ENCODE measurements at regions not wholly inside any gene's neighbourhood (a gene's known extent, or its start where the extent isn't known, plus 50 kb on each side); places are given as distances from the start of the nearest gene placed in this dataset.

- Histone ChIP-seq H3K9me3 (ENCODE audit: control insufficient read depth, insufficient read depth, low read depth, low read length) (no peaks in the 10 kb centered on the region), H3K27ac (ENCODE audit: extremely low read depth, low read depth, low read length) (no peak overlapping the region), H3K4me1 (ENCODE audit: control insufficient read depth, insufficient read depth, low read length) (no peaks in the 10 kb centered on the region), H3K4me3 (ENCODE audit: low read depth, low read length) (no peak overlapping the region), H3K36me3 (ENCODE audit: control insufficient read depth in 2 of 2, insufficient read depth in 1 of 2, low read length in 2 of 2) (no peaks in the 10 kb centered on the region)
- POLR2A ChIA-PET, result no interaction called here
- CTCF ChIA-PET, result interaction anchor here (0.6 kb wide), 1 partner anchor 752 kb away, joined by 3 read pairs; no protein-coding TSS in a partner anchor
- TF ChIP-seq AEBP2 (tag by site-specific recombination; IDR thresholded peaks at IDR 0.05; ENCODE audit: borderline replicate concordance) (no peak), ZNF239 (tag by site-specific recombination; IDR thresholded peaks at IDR 0.05) (no peak), ZNF18 (tag by site-specific recombination; IDR thresholded peaks at IDR 0.05) (no peak), ZNF76 (tag by site-specific recombination; IDR thresholded peaks at IDR 0.05; ENCODE audit: borderline replicate concordance, low read depth) (no peak), ZNF629 (tag by site-specific recombination; IDR thresholded peaks at IDR 0.05) (no peak), ZNF140 (tag by site-specific recombination; IDR thresholded peaks at IDR 0.05) (no peak), CTCF (tag by site-specific recombination; IDR thresholded peaks at IDR 0.05) (no peak), ZNF664 (tag by site-specific recombination; IDR thresholded peaks at IDR 0.05) (no peak), ZNF426 (tag by site-specific recombination; IDR thresholded peaks at IDR 0.05) (no peak), ZNF768 (tag by site-specific recombination; IDR thresholded peaks at IDR 0.05) (no peak), ZSCAN4 (tag by site-specific recombination; IDR thresholded peaks at IDR 0.05) (no peak), KLF9 (tag by site-specific recombination; IDR thresholded peaks at IDR 0.05; ENCODE audit: low read depth) (no peak), BCL11A (tag by site-specific recombination; IDR thresholded peaks at IDR 0.05; ENCODE audit: low read depth) (no peak), ZNF221 (tag by site-specific recombination; IDR thresholded peaks at IDR 0.05; ENCODE audit: borderline replicate concordance) (no peak)
Measured at GRCh38 chr13:105660561-105660960, 874.9 kb downstream of the EFNB2 start.

- ChIA-PET POLR2A (no interaction called here), CTCF (no interaction called here)
- no peak for TF ChIP-seq ZXDB (tag by site-specific recombination; IDR thresholded peaks at IDR 0.05)
- TF ChIP-seq ZNF555 (tag by site-specific recombination; conservative IDR thresholded peaks at IDR 0.05), result no peak
- no peak for TF ChIP-seq ZNF664 (tag by site-specific recombination; IDR thresholded peaks at IDR 0.05)
- TF ChIP-seq ZNF677 (tag by site-specific recombination; IDR thresholded peaks at IDR 0.05), result no peak
- TF ChIP-seq KLF10 (tag by site-specific recombination; IDR thresholded peaks at IDR 0.05), result no peak
- TF ChIP-seq YY1 (tag by site-specific recombination; IDR thresholded peaks at IDR 0.05), result no peak
- TF ChIP-seq ZNF48 (tag by site-specific recombination; IDR thresholded peaks at IDR 0.05), result no peak
- no peak for TF ChIP-seq REPIN1 (tag by site-specific recombination; IDR thresholded peaks at IDR 0.05; ENCODE audit: low read depth)
- TF ChIP-seq ZNF280D (tag by site-specific recombination; IDR thresholded peaks at IDR 0.05), result no peak
- TF ChIP-seq ZNF530 (tag by site-specific recombination; IDR thresholded peaks at IDR 0.05; ENCODE audit: low read depth), result no peak
- no peak for TF ChIP-seq ZIC2 (tag by site-specific recombination; IDR thresholded peaks at IDR 0.05)
- no peak for TF ChIP-seq TCF7L2 (IDR thresholded peaks at IDR 0.05; ENCODE audit: borderline replicate concordance, low read depth, low read length)
- no peak for TF ChIP-seq KLF16 (tag by site-specific recombination; IDR thresholded peaks at IDR 0.05)
- Histone ChIP-seq H3K4me1 (ENCODE audit: control insufficient read depth, insufficient read depth, low read length) (no peaks in the 10 kb centered on the region), H3K9me3 (ENCODE audit: control insufficient read depth, insufficient read depth, low read depth, low read length) (no peaks in the 10 kb centered on the region), H3K4me3 (ENCODE audit: low read depth, low read length) (no peak overlapping the region), H3K27ac (ENCODE audit: extremely low read depth, low read depth, low read length) (no peak overlapping the region), H3K36me3 (ENCODE audit: control insufficient read depth in 2 of 2, insufficient read depth in 1 of 2, low read length in 2 of 2) (no peaks in the 10 kb centered on the region)
Measured at GRCh38 chr13:105658431-105658830, 877.0 kb downstream of the EFNB2 start.
